H54 (cell line): ENCODE measurements at regions not wholly inside any gene's neighbourhood (a gene's known extent, or its start where the extent isn't known, plus 50 kb on each side); places are given as distances from the start of the nearest gene placed in this dataset.
"Not testable (repeated sequence)": the region's sequence is repeated elsewhere in the genome, so short reads cannot be mapped to it uniquely, and the experiment has no call there.

Source experiments
- DNase-seq: peaks from one replicate; pipeline ENCODE4 v3.0.0; 2011; ENCODE audit warnings: low spot score, mixed read lengths; ENCODE audit not compliant: insufficient read length
- FAIRE-seq: peaks from 3 replicates; lab custom pipeline; 2011; peaks lifted over from hg19 to GRCh38; lab: Jason Lieb, UNC
- POLR2A ChIP-seq: IDR thresholded peaks from 2 replicates; pipeline ENCODE4 v1.6.1; 2011; ENCODE audit warnings: low read depth, mild to moderate bottlenecking, low read length

DNA sequence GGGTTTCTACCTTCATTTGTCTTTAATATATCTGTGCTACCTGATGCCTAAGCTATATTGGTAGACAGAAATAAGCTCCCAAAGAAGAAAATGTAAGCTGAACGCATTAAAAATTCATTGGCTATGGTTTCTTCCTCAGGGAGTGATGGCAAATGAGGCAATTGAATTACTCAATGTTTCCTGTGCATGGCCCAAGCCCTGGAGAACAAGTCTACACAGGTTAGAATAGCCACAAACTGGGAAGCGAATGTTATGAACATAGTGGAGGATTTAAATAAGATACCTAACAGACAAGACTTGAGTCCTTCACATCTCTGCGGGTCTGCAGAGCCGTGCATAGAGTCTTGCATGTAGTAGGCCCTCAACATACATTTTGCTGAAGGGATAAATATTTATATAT lies 350.3 kb downstream of the RWDD3 start:
- FAIRE-seq (no peak), DNase-seq (no peak)
- no peak for TF ChIP-seq POLR2A

DNA sequence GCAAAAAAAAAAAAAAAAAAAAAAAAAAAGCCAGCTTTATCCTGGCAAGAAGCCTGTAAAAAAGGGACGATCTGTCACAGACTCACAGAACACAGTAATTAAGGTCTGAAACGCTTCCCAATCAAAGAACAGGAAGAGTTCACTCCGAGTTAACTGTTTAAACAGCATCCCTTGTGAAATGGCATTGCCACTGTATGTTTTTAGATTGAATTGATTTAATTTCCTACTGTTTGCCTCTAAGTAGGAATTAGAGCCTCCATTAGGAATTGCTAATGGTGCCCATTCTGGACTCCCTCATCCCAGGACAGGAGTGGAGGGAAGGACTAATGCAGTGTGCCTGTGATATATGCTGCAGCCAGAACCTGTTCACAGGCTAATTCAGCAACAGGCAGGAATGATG lies 370.8 kb downstream of the RWDD3 start:
- FAIRE-seq (no peak), DNase-seq (no peak)
- no peak for TF ChIP-seq POLR2A

DNA sequence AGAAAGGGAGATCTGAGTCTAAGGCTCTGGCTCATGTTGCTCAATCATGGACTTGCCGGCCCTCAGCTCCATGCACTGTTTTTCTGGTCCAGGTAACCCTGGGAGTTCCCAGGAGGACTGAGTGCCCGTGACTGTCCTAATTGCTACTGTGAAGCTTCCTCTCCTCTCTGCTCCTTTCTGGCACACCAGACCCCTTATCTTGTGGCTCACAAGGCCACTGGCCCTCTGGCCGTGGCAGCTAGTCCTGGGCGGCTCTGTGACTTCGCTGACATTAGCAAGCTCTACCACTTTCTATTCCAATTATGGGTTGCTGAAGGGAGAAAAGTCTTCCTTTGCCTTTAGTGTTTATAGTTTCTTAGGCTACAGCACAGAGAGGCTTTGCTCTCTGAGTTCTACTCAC lies 380.2 kb downstream of the RWDD3 start:
- TF ChIP-seq POLR2A = no peak
- no peak for FAIRE-seq

DNA sequence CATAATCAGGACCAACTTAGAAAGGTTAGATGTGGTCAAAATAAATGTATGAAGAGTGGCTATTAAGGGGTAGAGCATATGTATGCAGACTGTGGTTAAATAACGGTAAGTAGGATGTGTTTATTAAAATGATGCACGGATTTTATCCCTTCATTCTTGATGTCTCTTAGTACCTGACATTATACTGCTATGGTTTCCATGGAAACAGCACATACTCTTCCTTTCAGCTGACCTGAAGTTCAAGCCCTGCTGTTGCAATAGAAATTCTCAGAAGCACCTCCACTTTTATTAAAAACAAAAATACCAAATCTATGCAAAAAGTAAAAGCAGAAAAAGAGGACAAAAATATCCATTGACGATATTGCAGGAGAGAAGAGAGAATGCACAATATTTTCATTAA lies 381.4 kb downstream of the RWDD3 start:
- no peak for DNase-seq
- FAIRE-seq = no peak
- TF ChIP-seq POLR2A = no peak

More for the DNA sequence above, 380.2 kb downstream of the RWDD3 start:
- no peak for DNase-seq

DNA sequence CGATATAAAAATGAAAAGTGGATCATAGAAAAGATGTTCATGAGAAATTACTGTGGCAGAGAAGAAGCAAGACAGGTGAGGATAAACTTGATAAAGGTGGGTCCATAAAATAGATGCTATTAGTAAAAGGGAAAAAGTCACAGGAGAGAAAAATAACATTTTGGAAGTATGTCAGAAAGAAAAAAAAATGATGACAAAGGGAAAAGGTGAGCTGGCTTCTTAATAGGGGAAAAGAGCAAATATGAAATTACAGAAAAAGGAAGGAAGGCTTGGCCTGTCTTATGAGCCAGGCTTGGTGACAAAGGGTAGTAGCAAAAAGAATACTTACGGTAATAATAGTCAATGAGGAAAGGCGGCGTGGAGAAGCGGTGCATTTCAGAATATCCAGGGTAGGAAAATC lies 386.1 kb downstream of the RWDD3 start:
- DNase-seq (no peak), FAIRE-seq (no peak)
- no peak for TF ChIP-seq POLR2A

DNA sequence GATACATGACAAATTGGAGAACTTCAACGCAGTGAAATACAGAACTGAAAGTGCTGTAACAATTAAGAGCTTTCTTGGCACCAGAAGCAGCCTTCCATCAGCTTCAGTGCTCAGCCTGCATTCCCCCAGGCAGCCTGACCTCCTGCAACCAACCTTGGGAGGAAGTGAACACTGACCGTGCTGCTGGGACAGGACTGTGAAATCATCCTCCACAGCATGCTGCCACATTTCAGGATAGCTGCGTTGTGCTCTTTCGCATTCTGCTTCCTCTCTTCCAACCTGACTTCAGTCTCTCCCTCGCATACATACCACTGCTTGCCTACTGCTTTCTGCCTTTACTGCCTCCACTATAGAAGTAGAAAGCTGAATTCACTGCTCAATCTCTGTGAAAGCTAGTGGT lies 388.6 kb downstream of the RWDD3 start:
- DNase-seq (no peak), FAIRE-seq (no peak)
- TF ChIP-seq POLR2A = no peak

DNA sequence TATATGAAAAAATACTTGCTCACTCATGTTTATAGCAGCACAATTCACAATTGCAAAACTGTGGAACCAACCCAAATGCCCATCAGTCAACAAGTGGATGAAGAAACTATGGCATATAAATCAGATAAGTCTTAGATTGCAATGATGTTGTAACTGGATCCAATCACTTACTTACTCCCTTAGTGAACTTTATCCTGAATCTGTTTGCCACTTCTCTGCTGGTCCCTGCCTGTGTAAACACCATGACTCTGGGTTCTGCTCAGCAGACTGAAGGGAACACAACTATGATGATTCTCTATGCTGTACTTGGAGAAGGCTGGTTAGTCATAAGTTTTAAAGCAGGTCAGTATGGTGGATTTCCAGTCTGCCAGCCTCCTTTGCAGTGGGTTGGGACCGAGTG lies 391.2 kb downstream of the RWDD3 start:
- FAIRE-seq = no peak
- DNase-seq = no peak
- TF ChIP-seq POLR2A = no peak

DNA sequence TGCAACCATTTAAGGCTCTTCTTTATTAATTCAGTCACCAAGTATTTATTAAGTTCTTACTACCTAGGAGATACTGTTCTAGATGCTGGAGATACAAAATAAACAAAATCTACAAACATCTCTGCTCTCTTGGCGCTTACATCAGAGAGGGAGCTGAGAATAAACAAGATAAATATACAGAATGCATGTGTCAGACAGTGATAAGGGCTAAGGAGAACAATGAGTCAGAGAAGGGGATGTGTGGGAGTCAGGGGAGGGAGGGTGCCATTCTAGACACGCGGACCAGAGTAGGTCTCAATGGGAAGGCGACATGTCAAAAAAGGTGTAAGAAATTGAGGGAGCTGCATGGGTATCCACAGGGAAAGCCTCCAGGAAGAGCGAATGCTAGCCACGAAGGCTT lies 393.2 kb downstream of the RWDD3 start:
- FAIRE-seq (no peak), DNase-seq (no peak)
- TF ChIP-seq POLR2A = no peak

DNA sequence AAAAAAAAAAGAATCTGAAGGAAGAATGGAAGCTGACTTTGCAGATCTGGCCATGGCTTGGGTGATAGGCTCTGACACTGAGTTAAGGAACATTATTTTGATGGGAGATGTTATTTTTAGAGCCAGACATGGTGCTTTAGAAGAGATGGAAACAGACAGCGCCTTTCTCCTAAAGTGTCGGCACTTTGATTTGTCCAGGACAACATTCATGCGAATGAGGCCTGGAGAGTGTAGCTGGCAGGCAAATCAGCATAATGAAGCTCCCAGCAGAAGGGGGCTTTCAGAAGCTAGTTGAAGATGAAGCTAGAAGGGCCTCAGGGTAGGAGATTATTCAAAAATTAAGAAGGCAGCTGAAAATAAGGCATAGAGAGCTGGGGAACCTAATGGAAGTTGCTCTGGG lies 397.7 kb downstream of the RWDD3 start:
- FAIRE-seq = no peak
- no peak for TF ChIP-seq POLR2A

DNA sequence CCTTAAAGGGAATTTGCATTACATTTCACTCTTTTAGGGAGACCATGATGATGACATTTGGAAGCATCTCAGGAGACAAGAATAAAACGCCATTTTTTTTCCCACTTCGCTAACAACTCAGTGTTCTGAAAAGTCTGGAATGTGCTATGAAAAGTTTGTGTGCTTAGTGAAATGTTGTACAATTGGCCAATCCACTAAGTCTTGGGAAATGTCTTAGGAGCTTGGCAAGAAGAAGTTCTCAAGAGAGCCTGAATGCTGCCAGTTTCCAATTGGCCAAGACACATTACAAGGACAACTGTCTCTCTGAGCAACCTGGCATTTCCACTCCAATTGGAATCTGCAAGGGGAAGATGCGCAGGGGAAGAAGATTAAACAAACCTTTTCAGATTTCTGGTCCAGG lies 401.8 kb downstream of the RWDD3 start:
- FAIRE-seq (no peak), DNase-seq (no peak)
- no peak for TF ChIP-seq POLR2A

More for the DNA sequence above, 397.7 kb downstream of the RWDD3 start:
- DNase-seq = no peak

DNA sequence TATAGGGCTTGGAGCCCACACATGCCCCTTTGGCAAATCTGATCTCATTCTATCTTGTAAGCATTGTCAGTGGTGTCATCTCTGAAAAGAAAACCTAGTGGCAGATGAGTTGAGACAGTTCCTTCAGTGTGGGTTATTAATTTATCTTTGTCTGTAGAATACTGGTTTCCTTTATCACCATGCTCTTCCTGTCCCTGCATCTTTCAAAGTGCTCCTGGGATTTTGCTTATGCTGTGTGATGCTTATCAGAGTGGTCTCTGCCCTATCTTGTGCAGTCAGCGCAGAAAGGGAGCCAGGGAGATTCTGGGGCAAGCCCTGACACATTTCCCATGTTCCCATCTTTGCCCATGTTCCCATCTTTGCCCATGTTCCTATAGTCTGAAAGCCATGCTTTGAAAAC lies 402.9 kb downstream of the RWDD3 start:
- TF ChIP-seq POLR2A = no peak
- FAIRE-seq (no peak), DNase-seq (no peak)

DNA sequence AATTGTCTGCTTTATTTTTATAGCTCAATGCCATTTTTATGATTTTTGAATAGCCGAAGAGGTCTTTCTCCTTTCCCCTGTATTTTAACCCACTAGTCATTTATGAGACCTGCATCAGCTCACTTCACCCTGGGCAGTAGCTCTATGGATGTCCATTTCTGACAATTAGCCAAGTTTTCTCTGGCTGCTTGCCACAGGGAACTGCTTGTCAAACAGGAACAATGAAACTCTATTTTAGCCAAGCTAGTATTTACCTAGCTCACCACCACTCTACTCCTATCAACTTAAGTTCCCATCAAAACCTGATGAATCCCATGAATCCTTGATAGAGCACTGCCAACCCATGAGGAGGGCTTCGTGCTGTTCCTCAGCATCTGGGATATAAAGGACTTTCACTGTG lies 406.7 kb downstream of the RWDD3 start:
- DNase-seq = no peak
- TF ChIP-seq POLR2A = no peak
- no peak for FAIRE-seq

DNA sequence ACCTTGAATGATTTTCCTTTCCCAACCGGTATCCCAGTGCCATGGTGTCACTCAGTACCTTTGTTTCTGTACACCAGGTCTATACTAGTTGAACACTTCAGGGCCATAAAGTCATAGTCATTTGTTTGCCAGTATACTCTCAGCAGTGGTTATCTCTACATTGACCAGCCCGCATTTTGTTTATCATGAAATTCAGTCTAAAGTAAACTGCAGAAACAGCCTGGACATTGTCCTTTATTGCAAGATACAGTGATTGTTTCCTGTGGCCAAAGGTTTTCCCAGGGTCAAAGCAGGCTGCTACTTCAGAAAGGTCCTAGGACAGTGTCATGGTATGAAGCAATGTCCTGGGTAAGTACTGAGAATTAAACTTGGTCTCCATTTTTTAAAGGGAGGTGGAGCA lies 407.4 kb downstream of the RWDD3 start:
- TF ChIP-seq POLR2A = no peak
- FAIRE-seq (no peak), DNase-seq (no peak)

DNA sequence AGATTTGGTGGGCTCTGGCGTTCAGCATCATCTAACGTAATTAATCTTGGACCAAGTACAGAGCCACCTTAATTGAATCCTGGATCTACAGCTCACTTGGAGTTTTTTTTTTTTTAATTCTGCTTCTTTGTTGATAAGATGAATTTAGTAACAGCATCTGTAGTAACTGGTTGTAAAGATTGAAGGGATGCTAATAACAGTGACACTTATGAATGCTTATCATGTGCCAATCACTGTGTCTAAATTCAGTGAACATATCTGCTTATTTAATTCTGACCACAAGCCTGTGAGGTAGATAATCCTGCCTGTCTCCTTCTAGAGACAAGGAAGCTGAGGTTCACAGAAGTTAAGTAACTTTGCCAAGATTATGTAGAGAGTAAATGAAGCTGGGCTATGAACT lies 408.0 kb downstream of the RWDD3 start:
- TF ChIP-seq POLR2A = no peak
- DNase-seq (no peak), FAIRE-seq (no peak)

DNA sequence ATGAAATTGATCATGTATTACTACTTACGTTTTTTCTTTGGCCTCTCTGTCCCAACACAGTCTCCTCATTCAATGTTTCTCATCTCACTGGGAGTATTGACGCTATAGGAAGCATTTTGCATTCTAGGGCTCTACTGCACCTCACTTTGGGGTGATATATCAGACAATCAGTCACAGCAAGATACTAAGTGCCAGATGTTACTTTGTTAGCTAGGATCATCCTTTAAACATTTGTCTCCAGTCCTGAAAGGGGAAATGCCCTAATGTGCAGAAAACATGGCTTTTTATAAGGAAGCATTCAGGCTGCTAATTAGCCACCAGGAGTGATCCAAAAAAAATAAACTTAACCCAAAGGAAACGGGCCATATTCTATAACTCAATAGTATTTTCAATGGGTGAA lies 409.1 kb downstream of the RWDD3 start:
- TF ChIP-seq POLR2A = no peak
- DNase-seq (no peak), FAIRE-seq (no peak)

DNA sequence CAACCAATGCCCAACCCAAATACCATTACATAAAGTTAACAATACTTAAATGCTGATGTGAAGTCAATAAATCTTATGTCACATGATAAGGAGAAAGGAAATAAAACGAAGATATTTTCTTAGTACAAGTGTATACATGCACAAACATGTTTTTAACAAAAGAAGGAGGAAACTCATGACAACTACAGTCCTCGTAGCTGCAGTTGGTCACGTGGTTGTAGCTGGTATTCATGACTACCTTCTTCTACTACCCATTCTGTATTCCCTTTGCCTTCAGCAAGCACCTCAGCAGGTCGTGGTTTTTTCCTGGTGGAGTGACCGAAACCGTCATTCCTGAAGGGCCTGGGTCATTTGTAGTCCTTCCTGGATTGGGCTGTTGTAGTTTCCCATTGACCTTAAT lies 411.1 kb downstream of the RWDD3 start:
- DNase-seq, FAIRE-seq: not testable (repeated sequence)
